ENCODE measurements at regions not wholly inside any gene's neighbourhood (a gene's known extent, or its start where the extent isn't known, plus 50 kb on each side); places are given as distances from the start of the nearest gene placed in this dataset.

DNA sequence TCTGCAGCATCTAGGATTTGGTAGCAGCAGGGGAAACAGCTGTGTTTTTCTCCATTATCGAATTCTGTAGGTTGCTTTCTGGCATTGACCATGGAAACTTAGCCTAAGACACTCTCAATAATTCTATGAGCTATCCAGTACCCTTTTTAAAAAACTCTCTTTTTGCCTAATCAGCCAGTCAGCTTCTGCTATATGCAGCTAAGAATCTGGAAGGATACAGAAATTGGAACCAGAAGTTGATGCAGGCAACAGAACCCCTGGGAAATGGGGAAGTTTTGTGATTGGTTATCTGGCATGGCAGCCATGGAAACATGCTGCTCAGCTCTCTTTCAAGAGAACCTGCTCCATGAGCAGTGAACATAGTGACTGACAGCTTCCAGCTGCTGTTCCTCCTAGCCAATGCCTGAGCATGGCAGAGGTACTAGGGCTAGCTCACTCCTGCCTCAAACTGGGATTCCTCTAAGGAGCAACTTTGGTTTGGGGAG, 417.6 kb upstream of the MAOA start:
- TF ChIP-seq EZH2 (IDR thresholded peaks at IDR 0.05) (no peak), POLR2AphosphoS5 (IDR thresholded peaks at IDR 0.05; ENCODE audit: borderline replicate concordance, low read depth, low read length) (no peak), FOXP2 (optimal IDR thresholded peaks at IDR 0.05; ENCODE audit: control extremely low read depth, extremely low read length, insufficient read depth) (no peak)

Measured in SK-N-MC (cell line).